ENCODE measurements at regions not wholly inside any gene's neighbourhood (a gene's known extent, or its start where the extent isn't known, plus 50 kb on each side); places are given as distances from the start of the nearest gene placed in this dataset.

DNA sequence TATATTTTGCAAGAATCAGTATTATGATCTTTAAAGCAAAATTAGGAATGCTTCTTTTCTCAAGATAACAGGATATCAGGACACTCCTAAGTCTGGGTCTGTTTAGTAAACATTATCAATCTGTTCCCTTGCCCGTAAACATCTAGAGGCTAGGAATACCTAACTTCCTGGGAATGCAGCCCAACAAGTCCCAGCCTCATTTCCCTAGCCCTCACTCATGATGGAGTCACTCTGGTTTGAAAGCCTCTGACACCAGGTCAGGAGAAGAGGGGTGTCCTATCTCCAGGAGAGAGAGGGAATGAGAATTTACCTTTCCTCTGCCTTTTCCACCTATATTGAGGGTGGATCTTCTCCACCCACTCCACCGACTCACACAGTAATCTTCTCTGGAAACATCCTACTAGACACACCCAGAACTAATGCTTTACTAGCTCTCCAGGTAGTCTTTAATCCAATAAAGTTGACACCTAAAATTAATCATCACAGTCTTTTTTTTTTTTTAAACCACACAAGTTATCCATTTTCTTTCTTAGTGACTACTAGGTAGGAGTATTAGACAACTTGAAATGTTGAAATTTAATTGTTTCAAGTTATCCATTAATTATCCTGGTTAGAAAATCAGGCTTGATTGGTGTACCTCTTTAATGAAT is 659.3 kb downstream of the USP25 start:
- no peaks in the 10 kb centered on the region for H3K27me3 Mint-ChIP-seq
- H3K36me3 Mint-ChIP-seq (ENCODE audit: low read depth), result no peaks in the 10 kb centered on the region
- no peak overlapping the region for H3K27ac Mint-ChIP-seq
- H3K4me3 Mint-ChIP-seq, result no peak overlapping the region
- ChIA-PET CTCF (no interaction called here), POLR2A (no interaction called here)
- DNase-seq, result no peak
- ATAC-seq, result no peak
- no peaks in the 10 kb centered on the region for H3K4me1 Mint-ChIP-seq
- intact Hi-C loops (cut with DNase I, micrococcal nuclease), result no loop called here
- H3K9me3 Mint-ChIP-seq (ENCODE audit: low read depth), result peaks cover 4% of the 10 kb centered on the region

DNA sequence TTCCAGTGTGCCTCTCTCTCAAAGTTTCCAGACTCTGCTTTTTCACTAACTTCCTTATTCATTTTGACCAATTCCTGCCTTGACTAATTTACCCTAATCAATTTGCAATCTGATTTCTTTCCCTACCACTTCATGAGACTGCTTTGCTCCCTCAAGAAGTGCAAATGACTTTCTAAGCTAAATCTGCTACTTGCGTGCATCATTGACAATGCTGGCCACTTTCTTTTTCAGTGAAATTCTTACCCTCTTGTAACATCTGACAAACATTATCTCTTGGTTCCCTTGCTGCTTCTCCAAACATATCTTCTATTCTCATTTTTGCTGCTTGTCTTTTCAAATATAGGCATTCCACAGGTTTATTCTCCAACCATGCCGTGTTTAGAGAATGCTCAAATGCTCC is 659.9 kb downstream of the USP25 start:
- no peak for ATAC-seq
- no peaks in the 10 kb centered on the region for H3K36me3 Mint-ChIP-seq (ENCODE audit: low read depth)
- H3K9me3 Mint-ChIP-seq (ENCODE audit: low read depth), result peaks cover 4% of the 10 kb centered on the region
- DNase-seq, result no peak
- H3K4me3 Mint-ChIP-seq, result no peak overlapping the region
- ChIA-PET CTCF (no interaction called here), POLR2A (no interaction called here)
- intact Hi-C loops (cut with DNase I, micrococcal nuclease), result no loop called here
- H3K27ac Mint-ChIP-seq, result no peak overlapping the region
- H3K27me3 Mint-ChIP-seq, result no peaks in the 10 kb centered on the region
- no peaks in the 10 kb centered on the region for H3K4me1 Mint-ChIP-seq

DNA sequence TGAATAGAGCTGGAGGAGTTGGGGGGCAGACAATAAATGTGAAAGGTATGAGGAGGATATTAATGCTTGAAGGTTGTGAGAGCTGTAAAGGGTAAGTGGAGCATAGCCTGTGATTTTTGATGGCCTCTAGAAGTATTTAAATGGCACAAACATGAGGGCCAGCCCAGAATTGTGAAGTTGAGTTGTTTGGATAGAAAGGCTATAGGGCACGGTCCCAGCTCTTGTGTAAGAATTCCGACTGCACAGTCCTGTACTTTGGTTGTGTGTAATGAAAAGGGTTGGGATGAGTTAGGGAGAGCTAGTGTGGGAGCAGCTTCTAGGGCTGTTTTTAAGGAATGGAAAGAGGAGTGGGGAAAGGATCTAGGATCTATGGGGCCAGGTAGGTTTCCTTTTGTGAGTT is 665.5 kb downstream of the USP25 start:
- no peaks in the 10 kb centered on the region for H3K36me3 Mint-ChIP-seq (ENCODE audit: low read depth)
- no peak for DNase-seq
- intact Hi-C loops (cut with DNase I, micrococcal nuclease), result no loop called here
- no peak overlapping the region for H3K4me3 Mint-ChIP-seq
- H3K4me1 Mint-ChIP-seq, result no peaks in the 10 kb centered on the region
- POLR2A ChIA-PET, result no interaction called here
- CTCF ChIA-PET, result no interaction called here
- H3K27ac Mint-ChIP-seq, result no peak overlapping the region
- H3K27me3 Mint-ChIP-seq, result no peaks in the 10 kb centered on the region
- no peak for ATAC-seq
- H3K9me3 Mint-ChIP-seq (ENCODE audit: low read depth), result peaks cover 16% of the 10 kb centered on the region

DNA sequence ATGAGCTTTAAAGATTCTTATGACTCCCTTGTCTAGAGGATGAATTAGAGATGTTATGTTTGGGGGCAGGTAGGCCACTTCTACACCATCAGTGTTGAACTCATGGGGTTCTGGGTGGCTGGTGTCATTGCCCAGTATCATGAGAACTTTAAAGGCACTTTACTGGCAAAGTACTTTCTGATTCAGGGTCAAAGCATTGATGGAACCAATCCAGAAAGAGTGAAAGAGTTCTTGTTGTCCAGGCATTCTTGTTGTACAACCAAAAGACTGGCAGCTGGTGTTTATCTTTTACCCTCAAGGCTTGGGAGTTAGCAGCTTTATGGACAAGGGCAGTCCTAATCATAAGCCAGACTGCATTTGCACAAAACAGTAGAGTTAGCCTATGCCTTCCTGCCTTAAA is 673.0 kb downstream of the USP25 start:
- Mint-ChIP-seq H3K27me3 (no peaks in the 10 kb centered on the region), H3K4me1 (no peaks in the 10 kb centered on the region), H3K9me3 (ENCODE audit: low read depth) (peaks cover 2% of the 10 kb centered on the region), H3K4me3 (no peak overlapping the region), H3K27ac (no peak overlapping the region), H3K36me3 (ENCODE audit: low read depth) (no peaks in the 10 kb centered on the region)
- intact Hi-C loops (cut with DNase I, micrococcal nuclease), result no loop called here
- DNase-seq (no peak), ATAC-seq (no peak)
- ChIA-PET POLR2A (no interaction called here), CTCF (no interaction called here)

DNA sequence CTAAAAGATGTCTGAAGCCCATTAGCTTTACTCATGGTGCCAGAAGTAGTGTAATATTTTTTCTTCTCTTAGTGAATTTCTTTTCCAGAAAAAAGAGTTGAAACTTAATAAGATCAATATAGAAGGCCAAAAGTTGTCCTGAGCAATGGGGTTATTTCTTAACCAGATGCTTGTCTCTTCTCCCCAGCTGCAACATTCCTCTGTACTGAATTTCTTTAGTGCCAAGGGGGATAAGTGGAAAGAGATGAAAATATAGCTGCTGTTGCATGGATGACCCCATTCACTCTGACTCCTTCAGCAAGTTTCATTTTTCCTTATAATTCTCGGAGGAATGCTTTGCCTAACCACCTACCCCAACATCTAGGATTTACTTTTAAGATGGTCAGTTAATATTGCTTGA is 675.0 kb downstream of the USP25 start:
- POLR2A ChIA-PET, result no interaction called here
- CTCF ChIA-PET, result no interaction called here

DNA sequence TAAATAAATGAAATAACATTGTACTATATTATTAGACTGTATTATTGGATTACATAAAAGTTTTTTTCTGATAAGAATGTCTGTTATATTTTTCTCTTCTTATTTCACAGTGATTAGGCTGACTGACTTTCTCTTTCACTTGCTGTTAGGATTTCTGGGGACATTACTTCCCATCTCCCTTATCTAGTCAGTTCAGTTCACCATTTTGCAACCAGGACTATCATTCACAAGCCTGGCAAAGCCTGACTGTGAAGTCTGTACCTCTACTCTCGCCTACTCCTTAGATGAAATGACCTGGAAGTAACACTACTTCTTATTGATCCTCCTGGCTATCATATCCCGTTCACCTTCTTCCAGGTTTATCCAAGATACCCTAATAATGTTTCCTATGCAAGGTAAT is 676.6 kb downstream of the USP25 start:
- Mint-ChIP-seq H3K4me3 (no peak overlapping the region), H3K9me3 (ENCODE audit: low read depth) (no peaks in the 10 kb centered on the region), H3K27ac (no peak overlapping the region), H3K27me3 (no peaks in the 10 kb centered on the region), H3K4me1 (no peaks in the 10 kb centered on the region), H3K36me3 (ENCODE audit: low read depth) (no peaks in the 10 kb centered on the region)
- no peak for ATAC-seq
- ChIA-PET POLR2A (no interaction called here), CTCF (no interaction called here)
- DNase-seq, result no peak
- intact Hi-C loops (cut with DNase I, micrococcal nuclease), result no loop called here

More for the DNA sequence above, 675.0 kb downstream of the USP25 start:
- H3K9me3 Mint-ChIP-seq (ENCODE audit: low read depth), result peaks cover 2% of the 10 kb centered on the region
- DNase-seq (no peak), ATAC-seq (no peak)
- H3K4me3 Mint-ChIP-seq, result no peak overlapping the region
- no peaks in the 10 kb centered on the region for H3K27me3 Mint-ChIP-seq
- no peaks in the 10 kb centered on the region for H3K36me3 Mint-ChIP-seq (ENCODE audit: low read depth)
- H3K4me1 Mint-ChIP-seq, result no peaks in the 10 kb centered on the region
- intact Hi-C loops (cut with DNase I, micrococcal nuclease), result no loop called here
- H3K27ac Mint-ChIP-seq, result no peak overlapping the region

DNA sequence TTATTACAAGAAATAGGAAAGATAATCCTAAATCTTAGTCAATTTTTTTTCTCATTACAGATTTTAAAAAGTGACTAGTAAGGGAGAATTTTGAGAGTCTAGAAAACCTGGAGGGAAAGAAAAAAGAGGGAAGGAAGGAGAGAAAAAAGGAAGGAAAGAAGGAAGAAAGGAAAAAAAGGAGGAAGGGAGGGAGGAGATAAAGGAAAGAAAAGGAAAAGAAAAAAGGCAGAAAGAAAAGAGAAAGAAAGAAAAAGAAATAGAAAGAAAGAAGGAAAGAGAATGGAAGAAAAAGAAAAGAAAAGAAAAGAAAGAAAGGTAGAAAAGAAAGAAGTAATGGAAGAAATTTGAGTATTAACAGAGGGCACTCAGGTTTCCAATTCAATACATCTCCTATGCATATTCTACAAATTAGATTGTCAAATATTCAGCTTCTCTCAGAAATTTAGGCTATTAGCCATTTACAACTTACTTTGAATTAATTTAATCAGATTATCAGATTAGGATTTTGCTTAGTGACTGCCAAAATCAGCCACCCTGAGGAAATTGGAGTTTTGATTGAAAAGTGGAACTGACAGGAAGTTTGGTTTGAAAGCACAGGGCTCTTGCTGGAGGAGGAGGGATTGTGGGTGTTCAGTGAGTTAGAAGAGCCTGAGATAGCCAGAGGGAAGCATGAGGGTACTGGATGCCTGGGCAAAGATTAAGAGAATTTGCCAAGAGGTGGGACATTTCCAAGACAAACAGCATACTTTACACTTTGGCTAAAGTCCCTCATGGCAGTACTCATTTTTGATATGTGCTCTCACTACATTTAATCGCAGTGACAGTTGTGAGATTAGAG is 677.8 kb downstream of the USP25 start:
- Mint-ChIP-seq H3K4me3 (no peak overlapping the region), H3K27ac (no peak overlapping the region), H3K9me3 (ENCODE audit: low read depth) (no peaks in the 10 kb centered on the region), H3K36me3 (ENCODE audit: low read depth) (no peaks in the 10 kb centered on the region), H3K27me3 (no peaks in the 10 kb centered on the region), H3K4me1 (no peaks in the 10 kb centered on the region)
- ChIA-PET POLR2A (no interaction called here), CTCF (no interaction called here)
- ATAC-seq, result no peak
- intact Hi-C loops (cut with DNase I, micrococcal nuclease), result no loop called here
- DNase-seq, result no peak

DNA sequence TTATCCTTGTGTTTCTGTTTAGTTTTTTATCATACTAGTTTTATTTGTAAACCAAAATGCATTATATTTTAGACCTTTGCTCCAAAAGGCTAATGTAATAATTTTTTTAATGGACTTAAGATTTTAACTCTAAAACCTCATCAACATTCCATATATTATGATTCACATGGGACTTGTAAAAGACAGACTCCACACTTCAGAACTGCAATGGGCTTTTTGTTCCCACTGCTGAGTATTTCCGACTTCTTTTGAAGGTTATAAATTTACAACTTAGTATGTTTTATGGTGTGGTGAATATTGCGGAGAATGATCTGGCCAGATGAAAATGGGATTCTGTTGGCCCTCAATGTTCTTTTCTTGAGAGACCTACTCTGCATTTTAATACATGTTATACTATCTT is 678.5 kb downstream of the USP25 start:
- no peaks in the 10 kb centered on the region for H3K9me3 Mint-ChIP-seq (ENCODE audit: low read depth)
- H3K27me3 Mint-ChIP-seq, result no peaks in the 10 kb centered on the region
- intact Hi-C loops (cut with DNase I, micrococcal nuclease), result no loop called here
- H3K4me1 Mint-ChIP-seq, result no peaks in the 10 kb centered on the region
- no peak overlapping the region for H3K27ac Mint-ChIP-seq
- no peak overlapping the region for H3K4me3 Mint-ChIP-seq
- POLR2A ChIA-PET, result no interaction called here
- H3K36me3 Mint-ChIP-seq (ENCODE audit: low read depth), result no peaks in the 10 kb centered on the region
- no peak for DNase-seq
- CTCF ChIA-PET, result no interaction called here
- no peak for ATAC-seq

DNA sequence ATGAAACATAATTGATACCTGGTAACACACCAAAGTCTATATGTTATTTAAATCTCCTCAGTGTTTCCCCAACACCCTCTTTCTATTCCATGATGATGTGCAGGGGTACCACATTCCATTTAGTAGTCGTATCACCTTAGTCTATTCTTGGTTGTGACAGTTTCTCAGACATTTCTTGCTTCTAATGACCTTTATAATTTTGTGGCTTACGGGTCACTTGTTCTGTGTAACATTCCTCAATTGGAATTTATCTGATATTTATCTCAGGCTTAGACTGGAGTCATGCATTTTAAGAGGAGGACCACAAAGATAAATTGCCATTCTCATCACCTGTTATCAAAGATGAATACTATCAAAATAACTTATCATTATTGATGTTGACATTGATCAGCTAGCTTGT is 679.6 kb downstream of the USP25 start:
- CTCF ChIA-PET, result no interaction called here
- no peak overlapping the region for H3K4me3 Mint-ChIP-seq
- intact Hi-C loops (cut with DNase I, micrococcal nuclease), result no loop called here
- ATAC-seq, result no peak
- no peaks in the 10 kb centered on the region for H3K27me3 Mint-ChIP-seq
- no peak overlapping the region for H3K27ac Mint-ChIP-seq
- POLR2A ChIA-PET, result no interaction called here
- H3K9me3 Mint-ChIP-seq (ENCODE audit: low read depth), result no peaks in the 10 kb centered on the region
- no peak for DNase-seq
- no peaks in the 10 kb centered on the region for H3K4me1 Mint-ChIP-seq
- H3K36me3 Mint-ChIP-seq (ENCODE audit: low read depth), result no peaks in the 10 kb centered on the region

DNA sequence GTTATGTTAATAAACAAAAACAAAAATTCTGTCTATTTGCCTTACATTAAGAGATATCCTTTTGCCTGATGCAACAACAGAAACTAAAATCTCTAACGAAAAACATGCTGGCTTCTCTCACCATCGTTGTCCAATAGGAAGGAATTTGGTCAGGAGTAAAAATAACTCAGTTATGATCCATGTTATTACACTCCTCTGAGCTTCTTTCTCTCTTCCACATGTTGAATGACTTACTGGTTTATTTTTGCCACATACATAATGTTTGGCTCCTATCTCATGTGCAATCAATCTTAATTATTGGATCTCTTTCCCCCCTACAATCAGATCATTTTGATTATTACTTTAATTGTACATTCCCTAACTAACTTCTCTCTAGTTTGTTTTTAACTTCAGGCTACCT is 688.4 kb downstream of the USP25 start:
- Mint-ChIP-seq H3K4me1 (no peaks in the 10 kb centered on the region), H3K27ac (no peak overlapping the region), H3K4me3 (no peak overlapping the region), H3K9me3 (ENCODE audit: low read depth) (no peaks in the 10 kb centered on the region), H3K36me3 (ENCODE audit: low read depth) (no peaks in the 10 kb centered on the region), H3K27me3 (no peaks in the 10 kb centered on the region)
- ATAC-seq (no peak), DNase-seq (no peak)
- CTCF ChIA-PET, result interaction anchor here (0.8 kb wide), 1 partner anchor 37 kb away, joined by 3 read pairs; no protein-coding TSS in a partner anchor
- POLR2A ChIA-PET, result no interaction called here
- intact Hi-C loops (cut with DNase I, micrococcal nuclease), result no loop called here

DNA sequence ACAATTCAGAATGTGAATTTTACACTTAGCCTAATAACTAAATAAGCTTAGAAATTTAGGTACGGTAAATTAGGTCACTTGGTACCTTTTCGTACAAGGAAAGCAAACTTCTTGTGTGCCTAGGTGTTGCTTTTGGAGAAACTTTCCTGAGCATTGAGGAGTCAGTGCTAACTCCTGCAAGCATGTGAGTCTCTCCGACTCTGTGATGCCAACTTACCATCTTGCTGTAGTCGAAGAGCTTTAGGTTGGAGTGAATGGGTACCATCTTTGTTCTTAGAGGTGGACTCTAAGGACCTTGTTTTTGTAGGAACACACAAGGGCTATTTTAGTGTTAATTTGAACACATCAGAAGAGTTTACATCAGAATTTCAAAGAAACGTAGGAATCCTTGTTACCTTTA is 688.9 kb downstream of the USP25 start:
- ChIA-PET POLR2A (no interaction called here), CTCF (interaction anchor here (0.8 kb wide), 1 partner anchor 37 kb away, joined by 3 read pairs; no protein-coding TSS in a partner anchor)
- no peaks in the 10 kb centered on the region for H3K4me1 Mint-ChIP-seq
- H3K9me3 Mint-ChIP-seq (ENCODE audit: low read depth), result no peaks in the 10 kb centered on the region
- no peaks in the 10 kb centered on the region for H3K27me3 Mint-ChIP-seq
- H3K4me3 Mint-ChIP-seq, result no peak overlapping the region
- no peak overlapping the region for H3K27ac Mint-ChIP-seq
- ATAC-seq, result no peak
- intact Hi-C loops (cut with DNase I, micrococcal nuclease), result no loop called here
- DNase-seq, result no peak
- H3K36me3 Mint-ChIP-seq (ENCODE audit: low read depth), result no peaks in the 10 kb centered on the region

DNA sequence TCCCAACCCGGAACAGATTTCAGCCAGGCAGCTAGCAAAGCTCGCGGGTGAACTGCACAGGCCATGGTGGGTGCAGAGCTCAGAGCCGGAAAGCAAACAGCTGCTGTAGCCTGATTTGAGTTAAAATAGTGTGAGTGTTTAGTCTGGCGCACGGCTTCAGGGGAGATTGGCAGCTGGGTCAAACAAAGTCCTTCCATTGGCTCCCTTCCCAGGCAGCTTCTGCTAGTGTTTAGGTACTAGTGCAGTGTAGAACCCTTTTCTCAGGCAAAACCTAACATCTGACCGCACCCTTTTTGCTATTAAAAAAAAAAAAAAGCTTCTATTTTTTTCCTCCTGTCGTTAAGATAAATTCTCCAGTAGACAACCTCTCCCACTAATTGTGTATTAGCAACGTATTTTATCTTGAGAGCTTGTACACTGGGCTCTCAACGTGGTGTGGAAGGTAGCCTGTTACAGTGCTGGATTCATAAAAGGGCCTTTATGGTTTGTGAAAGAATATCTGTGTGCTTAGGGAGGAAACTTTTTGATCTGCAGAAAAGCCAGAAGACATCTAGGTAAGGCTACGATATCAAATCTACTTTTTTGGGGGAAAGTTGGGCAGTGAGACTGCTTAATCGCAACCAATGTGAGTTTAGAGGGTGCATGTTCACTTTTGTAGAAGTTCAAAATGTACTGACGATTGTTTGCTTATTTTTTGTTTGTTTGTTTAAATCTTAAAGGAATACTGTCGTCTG is 689.6 kb downstream of the USP25 start:
- no peak for ATAC-seq
- H3K4me3 Mint-ChIP-seq, result no peak overlapping the region
- no peak for DNase-seq
- no peaks in the 10 kb centered on the region for H3K27me3 Mint-ChIP-seq
- ChIA-PET POLR2A (no interaction called here), CTCF (no interaction called here)
- intact Hi-C loops (cut with DNase I, micrococcal nuclease), result no loop called here
- H3K36me3 Mint-ChIP-seq (ENCODE audit: low read depth), result no peaks in the 10 kb centered on the region
- no peaks in the 10 kb centered on the region for H3K9me3 Mint-ChIP-seq (ENCODE audit: low read depth)
- H3K4me1 Mint-ChIP-seq, result no peaks in the 10 kb centered on the region
- H3K27ac Mint-ChIP-seq, result no peak overlapping the region
